Panc1 (cell line): ENCODE measurements at regions not wholly inside any gene's neighbourhood (a gene's known extent, or its start where the extent isn't known, plus 50 kb on each side); places are given as distances from the start of the nearest gene placed in this dataset.

Source experiments
- ATAC-seq: fragments of 200-7000 bp; cut with Tn5 transposase; 2 replicates; pipeline ENCODE4 v1.9.1; 2020; ENCODE audit warnings: mild to moderate bottlenecking, moderate library complexity
- BruUV-seq: library from RNA; stranded (reverse); fragments of 400-500 nt; replicated peaks from 2 replicates; lab custom pipeline; 2021; lab: Mats Ljungman, UMichigan
- CTCF ChIA-PET: fragments of 300-600 bp; sonication (Branson Sonifier 250); formaldehyde crosslinking; loops from one replicate; lab custom pipeline; 2022; ENCODE audit warnings: antibody characterized with exemption; lab: Charles Lee
- POLR2A ChIA-PET: fragments of 300-600 bp; sonication (Branson Sonifier 250); formaldehyde crosslinking; loops from one replicate; lab custom pipeline; 2022; ENCODE audit warnings: antibody characterized with exemption; lab: Charles Lee
- DNase-seq: peaks from one replicate; pipeline ENCODE4 v3.0.0-alpha.2; 2010; ENCODE audit warnings: low read depth, low spot score
- H3K27ac ChIP-seq: 2 replicates; pipeline ENCODE4 v1.5.1; 2011; ENCODE audit warnings: mild to moderate bottlenecking, low read length, inconsistent platforms
- H3K27me3 ChIP-seq: fragments of 200-500 bp; sonication (Bioruptor generic); 2 replicates; pipeline ENCODE4 v1.6.0; 2014; ENCODE audit warnings: low read length, inconsistent platforms; ENCODE audit not compliant: control insufficient read depth, insufficient read depth
- H3K36me3 ChIP-seq: fragments of 200-500 bp; sonication (Bioruptor generic); 2 replicates; pipeline ENCODE4 v1.5.1; 2014; ENCODE audit warnings: inconsistent platforms, mild to moderate bottlenecking, low read length, moderate library complexity; ENCODE audit not compliant: control insufficient read depth, insufficient read depth
- H3K4me1 ChIP-seq: 2 replicates; pipeline ENCODE4 v1.5.1; 2011; ENCODE audit warnings: inconsistent platforms, mild to moderate bottlenecking, low read length, moderate library complexity; ENCODE audit not compliant: control insufficient read depth, insufficient read depth
- H3K4me3 ChIP-seq, 2 experiments: 2 replicates each; pipeline ENCODE4 v1.5.1; 2011 to 2012; ENCODE audit warnings: low read depth in 2 of 2, low read length in 2 of 2, mild to moderate bottlenecking in 2 of 2, inconsistent platforms in 1 of 2, moderate library complexity in 1 of 2
- H3K9me3 ChIP-seq: fragments of 200-500 bp; sonication (Bioruptor generic); 2 replicates; pipeline ENCODE4 v1.5.1; 2014; ENCODE audit warnings: low read depth, mild to moderate bottlenecking, inconsistent platforms, low read length, moderate library complexity; ENCODE audit not compliant: control insufficient read depth, insufficient read depth
- POLR2AphosphoS5 ChIP-seq: IDR thresholded peaks from 2 replicates; pipeline ENCODE4 v1.6.1; 2012; ENCODE audit warnings: mild to moderate bottlenecking, low read depth, low read length, moderate library complexity
- SIN3A ChIP-seq: IDR thresholded peaks from 2 replicates; pipeline ENCODE4 v1.6.1; 2012; ENCODE audit warnings: low read depth, mild to moderate bottlenecking, low read length, moderate library complexity, borderline replicate concordance; ENCODE audit not compliant: insufficient read depth
- TCF7L2 ChIP-seq: IDR thresholded peaks from 2 replicates; pipeline ENCODE4 v1.6.1; 2011; ENCODE audit warnings: mild to moderate bottlenecking, low read depth, low read length, inconsistent platforms
- in situ Hi-C: cut with HindIII; loops from 2 replicates; pipeline ENCODE4 v1.10.0; 2016; ENCODE audit warnings: low sequenced_read_pairs, low pct_unique_long_range_greater_than_20kb
- intact Hi-C: fragments of 100-400 bp; cut with micrococcal nuclease; formaldehyde crosslinking; loops from one replicate; pipeline ENCODE4 v1.10.0; 2022; ENCODE audit not compliant: unreplicated experiment
- TF ChIP-seq, protein P1 (sequence below), 2 experiments: IDR thresholded peaks; 2 replicates each; pipeline ENCODE4 v1.6.1; 2011 to 2012; ENCODE audit warnings: low read depth in 2 of 2, control low read depth in 1 of 2, low read length in 1 of 2, mild to moderate bottlenecking in 1 of 2, moderate library complexity in 1 of 2; ENCODE audit not compliant: insufficient read depth in 1 of 2
- TF ChIP-seq, protein P2 (sequence below): fragments of 450-650 bp; IDR thresholded peaks from 2 replicates; pipeline ENCODE4 v1.5.1; 2017; ENCODE audit warnings: mild to moderate bottlenecking

DNA sequence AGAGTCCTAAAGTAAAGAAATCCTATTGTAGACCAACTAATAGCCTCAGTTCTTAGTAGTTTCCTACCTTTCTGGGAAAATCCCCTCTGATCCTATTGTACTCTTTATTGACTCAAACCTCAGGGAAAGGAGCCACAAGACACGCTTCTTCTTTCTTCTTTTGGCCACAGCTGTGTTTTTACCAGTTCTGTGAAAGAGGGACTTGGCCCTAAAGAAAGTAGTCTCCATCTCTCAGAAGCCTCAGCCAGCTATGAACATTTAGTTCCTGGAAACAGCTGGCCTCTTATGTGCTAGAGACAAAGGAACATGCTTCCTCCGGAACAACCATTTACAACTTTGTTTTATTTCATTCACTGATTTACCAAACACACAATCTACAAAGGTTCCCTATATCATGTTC is 66.1 kb upstream of the ARID2 start:
- ATAC-seq (no peak), DNase-seq (no peak)
- TF ChIP-seq TCF7L2 (no peak), POLR2AphosphoS5 (no peak), SIN3A (no peak)
- TF ChIP-seq, protein P1, sequence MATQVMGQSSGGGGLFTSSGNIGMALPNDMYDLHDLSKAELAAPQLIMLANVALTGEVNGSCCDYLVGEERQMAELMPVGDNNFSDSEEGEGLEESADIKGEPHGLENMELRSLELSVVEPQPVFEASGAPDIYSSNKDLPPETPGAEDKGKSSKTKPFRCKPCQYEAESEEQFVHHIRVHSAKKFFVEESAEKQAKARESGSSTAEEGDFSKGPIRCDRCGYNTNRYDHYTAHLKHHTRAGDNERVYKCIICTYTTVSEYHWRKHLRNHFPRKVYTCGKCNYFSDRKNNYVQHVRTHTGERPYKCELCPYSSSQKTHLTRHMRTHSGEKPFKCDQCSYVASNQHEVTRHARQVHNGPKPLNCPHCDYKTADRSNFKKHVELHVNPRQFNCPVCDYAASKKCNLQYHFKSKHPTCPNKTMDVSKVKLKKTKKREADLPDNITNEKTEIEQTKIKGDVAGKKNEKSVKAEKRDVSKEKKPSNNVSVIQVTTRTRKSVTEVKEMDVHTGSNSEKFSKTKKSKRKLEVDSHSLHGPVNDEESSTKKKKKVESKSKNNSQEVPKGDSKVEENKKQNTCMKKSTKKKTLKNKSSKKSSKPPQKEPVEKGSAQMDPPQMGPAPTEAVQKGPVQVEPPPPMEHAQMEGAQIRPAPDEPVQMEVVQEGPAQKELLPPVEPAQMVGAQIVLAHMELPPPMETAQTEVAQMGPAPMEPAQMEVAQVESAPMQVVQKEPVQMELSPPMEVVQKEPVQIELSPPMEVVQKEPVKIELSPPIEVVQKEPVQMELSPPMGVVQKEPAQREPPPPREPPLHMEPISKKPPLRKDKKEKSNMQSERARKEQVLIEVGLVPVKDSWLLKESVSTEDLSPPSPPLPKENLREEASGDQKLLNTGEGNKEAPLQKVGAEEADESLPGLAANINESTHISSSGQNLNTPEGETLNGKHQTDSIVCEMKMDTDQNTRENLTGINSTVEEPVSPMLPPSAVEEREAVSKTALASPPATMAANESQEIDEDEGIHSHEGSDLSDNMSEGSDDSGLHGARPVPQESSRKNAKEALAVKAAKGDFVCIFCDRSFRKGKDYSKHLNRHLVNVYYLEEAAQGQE (IDR thresholded peaks at IDR 0.05; ENCODE audit: insufficient read depth in 1 of 2, low read depth in 2 of 2, low read length in 1 of 2), result no peak
- TF ChIP-seq, protein P2, sequence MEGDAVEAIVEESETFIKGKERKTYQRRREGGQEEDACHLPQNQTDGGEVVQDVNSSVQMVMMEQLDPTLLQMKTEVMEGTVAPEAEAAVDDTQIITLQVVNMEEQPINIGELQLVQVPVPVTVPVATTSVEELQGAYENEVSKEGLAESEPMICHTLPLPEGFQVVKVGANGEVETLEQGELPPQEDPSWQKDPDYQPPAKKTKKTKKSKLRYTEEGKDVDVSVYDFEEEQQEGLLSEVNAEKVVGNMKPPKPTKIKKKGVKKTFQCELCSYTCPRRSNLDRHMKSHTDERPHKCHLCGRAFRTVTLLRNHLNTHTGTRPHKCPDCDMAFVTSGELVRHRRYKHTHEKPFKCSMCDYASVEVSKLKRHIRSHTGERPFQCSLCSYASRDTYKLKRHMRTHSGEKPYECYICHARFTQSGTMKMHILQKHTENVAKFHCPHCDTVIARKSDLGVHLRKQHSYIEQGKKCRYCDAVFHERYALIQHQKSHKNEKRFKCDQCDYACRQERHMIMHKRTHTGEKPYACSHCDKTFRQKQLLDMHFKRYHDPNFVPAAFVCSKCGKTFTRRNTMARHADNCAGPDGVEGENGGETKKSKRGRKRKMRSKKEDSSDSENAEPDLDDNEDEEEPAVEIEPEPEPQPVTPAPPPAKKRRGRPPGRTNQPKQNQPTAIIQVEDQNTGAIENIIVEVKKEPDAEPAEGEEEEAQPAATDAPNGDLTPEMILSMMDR, result no peak
- Histone ChIP-seq H3K4me3 (no peak overlapping the region), H3K27me3 (0 out of 2 replicates have a peak, but pooled peaks cover 5% of the 10 kb centered on the region), H3K9me3 (no peaks in the 10 kb centered on the region), H3K27ac (no peak overlapping the region), H3K4me1 (no peaks in the 10 kb centered on the region), H3K36me3 (no peaks in the 10 kb centered on the region)
- BruUV-seq, result no TSS peak
- intact Hi-C loops (no loop called here), in situ Hi-C loops (no loop called here)
- CTCF ChIA-PET, result no interaction called here
- POLR2A ChIA-PET, result no interaction called here

DNA sequence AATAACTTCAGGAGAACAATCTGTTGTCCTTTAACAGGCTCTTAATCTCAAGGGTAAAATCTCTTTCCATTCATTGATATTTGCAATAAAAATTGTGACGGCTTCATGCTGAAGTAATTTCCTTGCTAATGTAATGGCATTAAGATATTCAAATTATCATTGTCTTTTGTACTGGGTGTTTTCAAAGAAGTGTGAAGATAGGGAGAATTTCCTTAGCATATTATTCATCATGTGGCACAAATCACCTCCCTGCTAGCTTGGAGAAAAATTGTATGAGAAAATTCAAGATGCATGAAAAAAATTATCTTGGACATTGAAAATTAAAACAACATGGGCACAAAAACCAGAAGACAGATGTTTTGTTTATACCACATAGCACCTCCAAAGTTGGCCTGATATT is 63.6 kb upstream of the ARID2 start:
- intact Hi-C loops, result no loop called here
- DNase-seq, result no peak
- Histone ChIP-seq H3K9me3 (no peaks in the 10 kb centered on the region), H3K4me1 (no peaks in the 10 kb centered on the region), H3K36me3 (no peaks in the 10 kb centered on the region), H3K27ac (no peak overlapping the region), H3K4me3 (no peak overlapping the region), H3K27me3 (0 out of 2 replicates have a peak, but pooled peaks cover 5% of the 10 kb centered on the region)
- BruUV-seq, result no TSS peak
- ChIA-PET CTCF (no interaction called here), POLR2A (no interaction called here)
- in situ Hi-C loops, result no loop called here
- ATAC-seq, result no peak
- TF ChIP-seq, protein P1 (IDR thresholded peaks at IDR 0.05; ENCODE audit: insufficient read depth in 1 of 2, low read depth in 2 of 2, low read length in 1 of 2), result no peak
- no peak for TF ChIP-seq SIN3A
- TF ChIP-seq, protein P2, result no peak
- TF ChIP-seq TCF7L2, result no peak
- TF ChIP-seq POLR2AphosphoS5, result no peak
